ENCODE measurements at regions not wholly inside any gene's neighbourhood (a gene's known extent, or its start where the extent isn't known, plus 50 kb on each side); places are given as distances from the start of the nearest gene placed in this dataset.
A peak's percentile ranks its signal among the peaks of the same experiment; 100 is the strongest.

- Histone ChIP-seq H3K4me1 (ENCODE audit: control insufficient read depth in 1 of 2, insufficient read depth in 2 of 2, low read depth in 1 of 2, low read length in 1 of 2) (peaks cover 0 to 23% of the 10 kb centered on the region in 2 experiments; a peak in 2 of 4 replicates), H3K27ac (ENCODE audit: low read depth in 2 of 2, low read length in 1 of 2) (peak overlapping the region in 1 of 2 experiments; percentile 82; a peak in 2 of 4 replicates), H3K9ac (no peak overlapping the region), H3K36me3 (replicated peaks in 1 of 2; ENCODE audit: control insufficient read depth in 1 of 2, insufficient read depth in 2 of 2, low read length in 1 of 2) (no peaks in the 10 kb centered on the region), H2AFZ (ENCODE audit: low read depth) (no peak overlapping the region), H3K27me3 (ENCODE audit: insufficient read depth) (no peaks in the 10 kb centered on the region), H3K9me2 (no peaks in the 10 kb centered on the region), H3K4me2 (no peak overlapping the region), H3K79me2 (ENCODE audit: insufficient read depth) (no peaks in the 10 kb centered on the region), H3K4me3 (ENCODE audit: low read depth in 2 of 2, low read length in 1 of 2) (no peak overlapping the region), H3K9me3 (no peaks in the 10 kb centered on the region), H4K20me1 (ENCODE audit: insufficient read depth) (no peaks in the 10 kb centered on the region), H3F3A (replicated peaks; ENCODE audit: insufficient read depth) (no peaks in the 10 kb centered on the region)
- 71% methylated on average over 1 of the region's 1 CpG for WGBS (ENCODE audit: low lambda C conversion rate)
- ChIA-PET CTCF (interaction anchor here (1.0 kb wide), 1 partner anchor 71 kb away, joined by 3 read pairs; no protein-coding TSS in a partner anchor), POLR2A (interaction anchor here (1.0 kb wide), 1 partner anchor 79 kb away, joined by 3 read pairs; no protein-coding TSS in a partner anchor)
- peak; percentile 10 for DNase-seq
- no peak for TF ChIP-seq TCF12 (IDR thresholded peaks at IDR 0.05)
- no peak for TF ChIP-seq NRF1 (IDR thresholded peaks at IDR 0.05; ENCODE audit: low read depth, low read length)
- 0 out of 2 replicates have a peak, but pooled peaks have one; percentile 9 for TF ChIP-seq RCOR1 (IDR thresholded peaks at IDR 0.05; ENCODE audit: low read length)
- TF ChIP-seq RFX5 (IDR thresholded peaks at IDR 0.05; ENCODE audit: low read length) = no peak
- peak in 1 of 2 experiments; percentile 49; a peak in 1 of 4 replicates for TF ChIP-seq EP300 (IDR thresholded peaks at IDR 0.05; ENCODE audit: borderline replicate concordance in 1 of 2, low read depth in 1 of 2, low read length in 1 of 2)
- TF ChIP-seq FOXM1 (IDR thresholded peaks at IDR 0.05; ENCODE audit: low read depth) = no peak
- TF ChIP-seq JUND (IDR thresholded peaks at IDR 0.05) = no peak
- no peak for TF ChIP-seq SMC3 (IDR thresholded peaks at IDR 0.05; ENCODE audit: low read depth, low read length)
- TF ChIP-seq GATA2 (CRISPR knock-in tag; IDR thresholded peaks at IDR 0.05) = peak; percentile 24; the same call in 1 of the 2 replicates
- no peak for TF ChIP-seq MXI1 (IDR thresholded peaks at IDR 0.05; ENCODE audit: low read depth, low read length)
- no peak for TF ChIP-seq RXRA (IDR thresholded peaks at IDR 0.05; ENCODE audit: borderline replicate concordance, low read depth)
- no peak for TF ChIP-seq ELF1 (IDR thresholded peaks at IDR 0.05)
- TF ChIP-seq YY1 (IDR thresholded peaks at IDR 0.05; ENCODE audit: low read depth) = no peak
Measured at GRCh38 chr3:117989982-117990381, 1044.7 kb downstream of the IGSF11 start.

- TF ChIP-seq SIN3A (IDR thresholded peaks at IDR 0.05; ENCODE audit: borderline replicate concordance, low read depth, low read length) (no peak), MAX (IDR thresholded peaks at IDR 0.05; ENCODE audit: low read depth) (no peak), FOSL2 (IDR thresholded peaks at IDR 0.05; ENCODE audit: borderline replicate concordance, low read depth) (no peak), RCOR1 (IDR thresholded peaks at IDR 0.05; ENCODE audit: low read length) (no peak), ZBTB33 (IDR thresholded peaks at IDR 0.05; ENCODE audit: borderline replicate concordance, low read depth) (no peak), POLR2AphosphoS5 (IDR thresholded peaks at IDR 0.05; ENCODE audit: low read depth, low read length) (no peak), MEF2A (IDR thresholded peaks at IDR 0.05; ENCODE audit: borderline replicate concordance, low read depth) (no peak), MXI1 (IDR thresholded peaks at IDR 0.05; ENCODE audit: low read depth, low read length) (no peak), TEAD4 (IDR thresholded peaks at IDR 0.05; ENCODE audit: borderline replicate concordance, insufficient read depth) (no peak), SMC3 (IDR thresholded peaks at IDR 0.05; ENCODE audit: low read depth, low read length) (no peak), TAF1 (IDR thresholded peaks at IDR 0.05; ENCODE audit: borderline replicate concordance, low read depth, low read length) (no peak), NFIC (IDR thresholded peaks at IDR 0.05; ENCODE audit: borderline replicate concordance) (no peak), ELF1 (IDR thresholded peaks at IDR 0.05) (no peak)
- Histone ChIP-seq H3K4me2 (no peak overlapping the region), H3K27ac (ENCODE audit: low read depth in 2 of 2, low read length in 1 of 2) (peak overlapping the region in 1 of 2 experiments; percentile 82; a peak in 2 of 4 replicates), H3K27me3 (ENCODE audit: insufficient read depth) (no peaks in the 10 kb centered on the region), H3K79me2 (ENCODE audit: insufficient read depth) (no peaks in the 10 kb centered on the region), H3K36me3 (replicated peaks in 1 of 2; ENCODE audit: control insufficient read depth in 1 of 2, insufficient read depth in 2 of 2, low read length in 1 of 2) (no peaks in the 10 kb centered on the region), H4K20me1 (ENCODE audit: insufficient read depth) (no peaks in the 10 kb centered on the region), H2AFZ (ENCODE audit: low read depth) (no peak overlapping the region), H3K9ac (no peak overlapping the region), H3K4me3 (ENCODE audit: low read depth in 2 of 2, low read length in 1 of 2) (no peak overlapping the region), H3K9me3 (no peaks in the 10 kb centered on the region), H3K9me2 (no peaks in the 10 kb centered on the region), H3F3A (replicated peaks; ENCODE audit: insufficient read depth) (no peaks in the 10 kb centered on the region), H3K4me1 (ENCODE audit: control insufficient read depth in 1 of 2, insufficient read depth in 2 of 2, low read depth in 1 of 2, low read length in 1 of 2) (peaks cover 0 to 23% of the 10 kb centered on the region in 2 experiments; a peak in 2 of 4 replicates)
- no peak for DNase-seq
- POLR2A ChIA-PET = interaction anchor here (1.0 kb wide), 1 partner anchor 80 kb away, joined by 3 read pairs; no protein-coding TSS in a partner anchor
- CTCF ChIA-PET = interaction anchor here (0.6 to 0.7 kb wide), 2 partner anchors 11 to 55 kb away, joined by 3 read pairs; no protein-coding TSS in a partner anchor
- WGBS (ENCODE audit: low lambda C conversion rate) = 62% methylated on average over 1 of the region's 1 CpG
Measured at GRCh38 chr3:117990627-117991026, 1044.0 kb downstream of the IGSF11 start.
